Neural progenitor cell (in vitro differentiated cells): ENCODE measurements at regions not wholly inside any gene's neighbourhood (a gene's known extent, or its start where the extent isn't known, plus 50 kb on each side); places are given as distances from the start of the nearest gene placed in this dataset.

Source experiments
- DNase-seq: peaks from one replicate; pipeline ENCODE4 v3.0.0-alpha.2; 2016; ENCODE audit warnings: low spot score
- H2AFZ ChIP-seq: fragments of 200-600 bp; sonication (generic); replicated peaks from 2 replicates; pipeline ENCODE4 v1.6.1; 2016; ENCODE audit warnings: antibody characterized with exemption
- H3F3A ChIP-seq: fragments of 200-600 bp; sonication (generic); 2 replicates; pipeline ENCODE4 v1.6.1; 2016; ENCODE audit warnings: antibody characterized with exemption, low read depth
- H3K27ac ChIP-seq: fragments of 200-600 bp; sonication (generic); 2 replicates; pipeline ENCODE4 v1.5.1; 2016; ENCODE audit warnings: mild to moderate bottlenecking
- H3K27me3 ChIP-seq: fragments of 200-600 bp; sonication (generic); 2 replicates; pipeline ENCODE4 v1.6.1; 2016; ENCODE audit warnings: mild to moderate bottlenecking, moderate library complexity
- H3K36me3 ChIP-seq: fragments of 200-600 bp; sonication (generic); 2 replicates; pipeline ENCODE4 v1.5.1; 2016
- H3K4me1 ChIP-seq: fragments of 200-600 bp; sonication (generic); 2 replicates; pipeline ENCODE4 v1.6.1; 2016; ENCODE audit warnings: mixed run types
- H3K4me2 ChIP-seq: fragments of 200-600 bp; sonication (generic); 2 replicates; pipeline ENCODE4 v1.6.1; 2016
- H3K4me3 ChIP-seq: fragments of 200-600 bp; sonication (generic); 2 replicates; pipeline ENCODE4 v1.5.1; 2016
- H3K79me2 ChIP-seq: fragments of 200-600 bp; sonication (generic); 2 replicates; pipeline ENCODE4 v1.6.1; 2016; ENCODE audit warnings: low read depth
- H3K9ac ChIP-seq: fragments of 200-600 bp; sonication (generic); 2 replicates; pipeline ENCODE4 v1.6.1; 2016
- H3K9me3 ChIP-seq: fragments of 200-600 bp; sonication (generic); 2 replicates; pipeline ENCODE4 v1.5.1; 2016; ENCODE audit warnings: low read depth
- H4K20me1 ChIP-seq: fragments of 200-600 bp; sonication (generic); 2 replicates; pipeline ENCODE4 v1.6.1; 2016; ENCODE audit warnings: low read depth
- H3K27ac Mint-ChIP-seq: 3 replicates; pipeline ENCODE4 v1.8.0; 2021; ENCODE audit warnings: mixed read lengths
- H3K27me3 Mint-ChIP-seq: 2 replicates; pipeline ENCODE4 v1.8.0; 2022; ENCODE audit warnings: low read depth, mild to moderate bottlenecking, inconsistent platforms, moderate library complexity, mixed read lengths; ENCODE audit not compliant: insufficient read depth
- H3K36me3 Mint-ChIP-seq: 3 replicates; pipeline ENCODE4 v1.8.0; 2021; ENCODE audit warnings: mixed read lengths
- H3K4me1 Mint-ChIP-seq: 3 replicates; pipeline ENCODE4 v1.8.0; 2021; ENCODE audit warnings: mixed read lengths
- H3K4me3 Mint-ChIP-seq: 3 replicates; pipeline ENCODE4 v1.8.0; 2021; ENCODE audit warnings: mild to moderate bottlenecking, moderate library complexity, mixed read lengths
- H3K9me3 Mint-ChIP-seq: 3 replicates; pipeline ENCODE4 v1.8.0; 2020; ENCODE audit warnings: mixed read lengths
- CTCF ChIP-seq: fragments of 200-600 bp; sonication (generic); IDR thresholded peaks from 2 replicates; pipeline ENCODE4 v1.5.1; 2017; ENCODE audit warnings: antibody characterized with exemption, mild to moderate bottlenecking
- EZH2 ChIP-seq: fragments of 200-600 bp; sonication (generic); IDR thresholded peaks from 2 replicates; pipeline ENCODE4 v1.6.1; 2017; ENCODE audit warnings: antibody characterized with exemption, mild to moderate bottlenecking, moderate library complexity
- EZH2phosphoT487 ChIP-seq: fragments of 200-600 bp; sonication (generic); IDR thresholded peaks from 2 replicates; pipeline ENCODE4 v1.6.1; 2017; ENCODE audit warnings: antibody characterized with exemption

- H3K4me1 ChIP-seq = peaks cover 11% of the 10 kb centered on the region
- Mint-ChIP-seq H3K27me3 (peaks cover 2% of the 10 kb centered on the region), H3K4me3 (no peak overlapping the region)
Measured at GRCh38 chr1:182189535-182190066, 128.1 kb upstream of the ZNF648 start.

DNA sequence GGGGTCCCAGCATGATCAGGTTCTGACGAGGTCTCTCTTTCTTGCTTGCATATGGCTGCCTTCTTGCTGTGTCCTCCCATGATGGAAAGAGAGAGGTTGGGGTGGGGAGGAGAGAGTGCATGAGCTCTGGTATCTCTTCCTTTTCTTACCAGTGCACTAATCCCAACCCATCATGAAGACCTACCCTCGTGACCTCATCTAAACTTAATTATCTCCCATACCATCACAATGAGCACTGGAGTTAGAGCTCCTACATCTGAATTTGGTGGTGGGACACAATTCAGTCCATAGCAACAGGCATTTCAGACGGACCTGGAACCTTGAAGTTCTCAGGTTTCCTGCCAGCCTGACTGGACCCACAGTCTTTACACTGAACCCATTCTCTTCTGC lies 125.2 kb upstream of the ZNF648 start:
- H3K4me3 ChIP-seq = no peak overlapping the region
- no peaks in the 10 kb centered on the region for H3K27me3 ChIP-seq
- H3K9me3 ChIP-seq = no peaks in the 10 kb centered on the region
- no peak overlapping the region for H2AFZ ChIP-seq
- no peak overlapping the region for H3K4me2 ChIP-seq
- no peak for DNase-seq
- no peaks in the 10 kb centered on the region for H4K20me1 ChIP-seq
- H3K27me3 Mint-ChIP-seq = no peaks in the 10 kb centered on the region
- H3K36me3 Mint-ChIP-seq = no peaks in the 10 kb centered on the region
- H3K4me1 Mint-ChIP-seq = peaks cover 34% of the 10 kb centered on the region
- peaks cover 11% of the 10 kb centered on the region for H3K4me1 ChIP-seq
- no peak overlapping the region for H3K4me3 Mint-ChIP-seq
- no peaks in the 10 kb centered on the region for H3K79me2 ChIP-seq
- TF ChIP-seq EZH2 = no peak
- no peak for TF ChIP-seq CTCF
- no peak for TF ChIP-seq EZH2phosphoT487
- no peaks in the 10 kb centered on the region for H3F3A ChIP-seq
- no peak overlapping the region for H3K27ac ChIP-seq
- H3K9ac ChIP-seq = no peak overlapping the region
- H3K27ac Mint-ChIP-seq = peak overlapping the region; percentile 70
- no peaks in the 10 kb centered on the region for H3K36me3 ChIP-seq
- no peaks in the 10 kb centered on the region for H3K9me3 Mint-ChIP-seq

More at GRCh38 chr1:182189535-182190066, 128.1 kb upstream of the ZNF648 start:
- H3K9me3 Mint-ChIP-seq = peaks cover 3% of the 10 kb centered on the region
- no peak overlapping the region for H3K27ac ChIP-seq
- H3K4me2 ChIP-seq = no peak overlapping the region
- H2AFZ ChIP-seq = no peak overlapping the region
- TF ChIP-seq EZH2phosphoT487 = no peak
- no peak for TF ChIP-seq EZH2
- no peak for TF ChIP-seq CTCF
- H3F3A ChIP-seq = no peaks in the 10 kb centered on the region
- H3K27me3 ChIP-seq = no peaks in the 10 kb centered on the region
- H3K4me1 Mint-ChIP-seq = peaks cover 34% of the 10 kb centered on the region
- no peaks in the 10 kb centered on the region for H3K36me3 Mint-ChIP-seq
- H3K9ac ChIP-seq = no peak overlapping the region
- DNase-seq = peak; percentile 18
- H4K20me1 ChIP-seq = no peaks in the 10 kb centered on the region
- H3K27ac Mint-ChIP-seq = peak overlapping the region; percentile 16
- no peaks in the 10 kb centered on the region for H3K79me2 ChIP-seq
- no peaks in the 10 kb centered on the region for H3K9me3 ChIP-seq
- H3K4me3 ChIP-seq = no peak overlapping the region
- no peaks in the 10 kb centered on the region for H3K36me3 ChIP-seq

DNA sequence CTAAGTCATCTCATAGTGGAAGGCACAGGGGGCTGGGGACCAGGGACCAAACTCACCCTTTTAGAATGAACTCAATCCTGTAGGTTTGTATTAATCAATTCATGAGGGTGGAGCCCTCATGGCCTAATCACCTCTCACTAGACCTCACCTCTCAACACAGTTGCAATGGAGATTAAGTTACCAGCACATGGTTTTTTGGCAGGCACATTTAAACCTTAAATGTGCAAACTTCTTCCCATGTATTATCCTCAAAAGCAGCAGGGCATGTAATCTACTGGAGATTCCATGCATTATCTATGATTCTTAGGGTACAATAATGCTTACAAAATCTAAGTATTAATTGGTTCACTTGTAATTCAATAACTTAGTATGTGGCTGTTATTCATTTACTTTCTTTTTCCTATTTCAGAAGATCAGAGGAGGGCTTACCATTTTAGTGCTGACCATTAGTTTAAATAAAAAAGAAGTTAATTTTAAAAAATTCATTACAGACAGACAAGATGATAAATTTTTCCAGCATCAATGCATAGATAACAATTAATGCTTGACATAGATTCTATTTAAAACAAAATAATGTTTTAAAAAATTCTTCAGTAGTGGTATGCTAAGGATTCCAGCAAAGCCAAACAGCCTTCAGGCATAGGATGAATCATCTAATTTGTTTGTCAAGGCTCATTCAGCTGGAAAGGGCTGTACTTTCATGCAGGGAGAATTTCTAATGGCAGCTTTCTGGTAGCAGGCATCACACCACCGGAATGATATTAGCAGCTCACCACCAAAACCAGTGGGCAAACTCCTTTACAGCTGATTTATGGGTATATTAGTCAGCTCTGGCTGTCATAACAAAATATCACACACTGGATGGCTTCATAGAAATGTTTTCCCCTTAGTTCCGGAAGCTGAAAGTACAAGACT lies 124.6 kb upstream of the ZNF648 start:
- H3K27ac Mint-ChIP-seq = peak overlapping the region; percentile 70
- Histone ChIP-seq H3K27ac (no peak overlapping the region), H3K4me2 (no peak overlapping the region), H3K4me3 (no peak overlapping the region), H3K79me2 (no peaks in the 10 kb centered on the region), H3K27me3 (no peaks in the 10 kb centered on the region), H3K4me1 (peaks cover 11% of the 10 kb centered on the region), H4K20me1 (no peaks in the 10 kb centered on the region), H3F3A (no peaks in the 10 kb centered on the region), H2AFZ (no peak overlapping the region), H3K36me3 (no peaks in the 10 kb centered on the region), H3K9me3 (no peaks in the 10 kb centered on the region), H3K9ac (no peak overlapping the region)
- TF ChIP-seq CTCF = no peak
- TF ChIP-seq EZH2phosphoT487 = no peak
- TF ChIP-seq EZH2 = no peak
- no peaks in the 10 kb centered on the region for H3K27me3 Mint-ChIP-seq
- H3K36me3 Mint-ChIP-seq = no peaks in the 10 kb centered on the region
- no peak overlapping the region for H3K4me3 Mint-ChIP-seq
- H3K4me1 Mint-ChIP-seq = peaks cover 34% of the 10 kb centered on the region
- peak; percentile 29 for DNase-seq
- no peaks in the 10 kb centered on the region for H3K9me3 Mint-ChIP-seq
